ENCODE measurements at regions not wholly inside any gene's neighbourhood (a gene's known extent, or its start where the extent isn't known, plus 50 kb on each side); places are given as distances from the start of the nearest gene placed in this dataset.

GRCh38 chr4:3831529-3832150 is 65.5 kb downstream of the ADRA2C start:
- in situ Hi-C loops (cut with HindIII; ENCODE audit: low sequenced_read_pairs): no loop called here

DNA sequence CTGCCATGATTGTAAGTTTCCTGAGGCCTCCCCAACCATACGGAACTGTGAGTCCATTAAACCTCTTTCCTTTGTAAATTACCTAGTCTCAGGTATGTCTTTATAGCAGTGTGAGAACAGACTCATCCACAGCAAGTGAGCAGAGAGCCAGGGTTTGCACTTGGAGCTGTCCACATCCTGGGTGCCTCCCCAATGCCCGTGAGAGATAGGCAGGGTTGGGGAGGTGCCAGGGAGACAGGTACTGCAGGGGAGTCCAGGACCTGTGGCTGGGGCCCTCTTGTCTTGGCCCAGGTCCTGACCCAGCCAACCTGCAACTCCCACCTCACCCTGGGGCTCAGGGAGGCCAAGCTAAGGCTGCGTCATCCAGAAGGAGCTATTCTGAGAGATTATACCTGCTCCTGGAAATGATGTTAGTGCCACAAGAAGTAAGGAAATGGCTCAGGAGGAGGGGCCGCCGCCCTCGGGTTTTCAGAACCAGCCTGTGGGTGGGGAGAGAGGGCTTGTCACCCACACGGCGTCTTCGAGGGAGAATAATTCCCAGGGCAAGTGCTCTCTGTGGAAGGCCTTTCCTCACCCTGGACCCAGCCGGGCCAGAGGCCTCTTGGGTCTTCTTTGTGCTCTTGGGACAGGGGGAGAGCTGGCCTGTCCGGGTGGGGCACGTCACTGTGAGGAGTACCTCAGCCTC is 66.5 kb downstream of the ADRA2C start:
- DNase-seq (ENCODE audit: low read depth): no peak
- H3K4me3 ChIP-seq (ENCODE audit: low read depth, low read length): no peak overlapping the region
- in situ Hi-C loops (cut with HindIII; ENCODE audit: low sequenced_read_pairs): no loop called here
- TF ChIP-seq, protein P1, sequence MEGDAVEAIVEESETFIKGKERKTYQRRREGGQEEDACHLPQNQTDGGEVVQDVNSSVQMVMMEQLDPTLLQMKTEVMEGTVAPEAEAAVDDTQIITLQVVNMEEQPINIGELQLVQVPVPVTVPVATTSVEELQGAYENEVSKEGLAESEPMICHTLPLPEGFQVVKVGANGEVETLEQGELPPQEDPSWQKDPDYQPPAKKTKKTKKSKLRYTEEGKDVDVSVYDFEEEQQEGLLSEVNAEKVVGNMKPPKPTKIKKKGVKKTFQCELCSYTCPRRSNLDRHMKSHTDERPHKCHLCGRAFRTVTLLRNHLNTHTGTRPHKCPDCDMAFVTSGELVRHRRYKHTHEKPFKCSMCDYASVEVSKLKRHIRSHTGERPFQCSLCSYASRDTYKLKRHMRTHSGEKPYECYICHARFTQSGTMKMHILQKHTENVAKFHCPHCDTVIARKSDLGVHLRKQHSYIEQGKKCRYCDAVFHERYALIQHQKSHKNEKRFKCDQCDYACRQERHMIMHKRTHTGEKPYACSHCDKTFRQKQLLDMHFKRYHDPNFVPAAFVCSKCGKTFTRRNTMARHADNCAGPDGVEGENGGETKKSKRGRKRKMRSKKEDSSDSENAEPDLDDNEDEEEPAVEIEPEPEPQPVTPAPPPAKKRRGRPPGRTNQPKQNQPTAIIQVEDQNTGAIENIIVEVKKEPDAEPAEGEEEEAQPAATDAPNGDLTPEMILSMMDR (IDR thresholded peaks at IDR 0.05; ENCODE audit: low read depth, low read length, missing control alignments): no peak

More at GRCh38 chr4:3831529-3832150, 65.5 kb downstream of the ADRA2C start:
- H3K4me3 ChIP-seq (ENCODE audit: low read depth, low read length): no peak overlapping the region
- TF ChIP-seq, protein P1 (IDR thresholded peaks at IDR 0.05; ENCODE audit: low read depth, low read length, missing control alignments): no peak
- DNase-seq (ENCODE audit: low read depth): no peak

DNA sequence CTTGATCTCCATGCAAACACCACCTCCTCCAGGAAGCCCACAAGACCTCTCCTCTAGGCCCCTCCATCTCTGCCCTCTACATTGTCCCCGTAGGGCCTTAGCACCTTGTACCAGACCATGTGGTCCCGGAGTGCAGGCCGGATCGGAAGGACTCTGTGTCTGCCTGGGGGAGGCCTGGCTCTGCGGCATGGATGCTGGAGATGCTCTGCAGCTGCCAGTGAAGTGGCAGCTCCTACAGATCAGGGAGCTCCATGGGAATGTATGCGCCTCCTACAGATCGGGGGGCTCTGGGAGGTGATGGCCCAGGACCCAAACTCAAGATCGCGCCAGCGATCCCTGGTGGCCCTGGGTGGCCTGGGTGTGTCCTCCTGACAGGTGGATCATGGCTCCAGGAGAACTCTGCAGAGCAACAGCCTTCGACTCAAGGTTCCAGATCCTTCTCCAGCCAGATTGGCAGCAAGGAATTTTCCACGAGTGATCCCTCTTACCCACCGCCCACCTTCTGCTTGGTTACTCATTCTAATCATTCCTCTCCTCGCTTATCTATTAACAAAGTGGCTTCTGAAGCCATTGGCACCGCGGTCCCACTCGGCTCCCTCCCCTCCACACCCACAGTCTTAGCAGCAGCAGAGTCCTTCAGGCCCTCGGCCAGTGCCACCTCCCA is 67.3 kb downstream of the ADRA2C start:
- no peak for DNase-seq (ENCODE audit: low read depth)
- H3K4me3 ChIP-seq (ENCODE audit: low read depth, low read length): no peak overlapping the region
- TF ChIP-seq, protein P1 (IDR thresholded peaks at IDR 0.05; ENCODE audit: low read depth, low read length, missing control alignments): no peak
- in situ Hi-C loops (cut with HindIII; ENCODE audit: low sequenced_read_pairs): no loop called here

DNA sequence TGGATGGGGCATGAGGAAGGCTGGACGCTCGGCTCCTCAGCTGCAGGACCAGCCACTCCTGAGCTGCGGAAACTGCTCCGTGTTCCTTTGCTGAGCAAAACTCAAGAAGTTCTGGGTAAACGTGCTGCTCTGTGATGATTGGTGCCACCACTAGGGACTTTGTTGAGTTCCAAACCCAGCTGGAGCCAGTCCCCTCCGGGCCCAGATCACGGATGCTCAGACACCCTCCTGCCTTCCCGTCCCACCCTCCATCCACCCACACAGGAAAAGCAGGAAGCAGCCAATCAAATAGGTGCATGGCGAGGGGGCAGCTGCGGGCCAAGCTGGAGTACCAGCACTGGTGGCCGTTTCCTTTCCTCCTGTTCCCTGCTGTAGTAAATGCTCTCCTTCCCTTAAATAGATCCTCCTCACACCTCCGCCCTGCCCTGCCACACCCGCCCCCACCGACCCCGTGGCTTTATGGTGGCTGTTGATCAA is 68.0 kb downstream of the ADRA2C start:
- TF ChIP-seq, protein P1 (IDR thresholded peaks at IDR 0.05; ENCODE audit: low read depth, low read length, missing control alignments): no peak
- no peak for DNase-seq (ENCODE audit: low read depth)
- in situ Hi-C loops (cut with HindIII; ENCODE audit: low sequenced_read_pairs): no loop called here
- H3K4me3 ChIP-seq (ENCODE audit: low read depth, low read length): no peak overlapping the region

DNA sequence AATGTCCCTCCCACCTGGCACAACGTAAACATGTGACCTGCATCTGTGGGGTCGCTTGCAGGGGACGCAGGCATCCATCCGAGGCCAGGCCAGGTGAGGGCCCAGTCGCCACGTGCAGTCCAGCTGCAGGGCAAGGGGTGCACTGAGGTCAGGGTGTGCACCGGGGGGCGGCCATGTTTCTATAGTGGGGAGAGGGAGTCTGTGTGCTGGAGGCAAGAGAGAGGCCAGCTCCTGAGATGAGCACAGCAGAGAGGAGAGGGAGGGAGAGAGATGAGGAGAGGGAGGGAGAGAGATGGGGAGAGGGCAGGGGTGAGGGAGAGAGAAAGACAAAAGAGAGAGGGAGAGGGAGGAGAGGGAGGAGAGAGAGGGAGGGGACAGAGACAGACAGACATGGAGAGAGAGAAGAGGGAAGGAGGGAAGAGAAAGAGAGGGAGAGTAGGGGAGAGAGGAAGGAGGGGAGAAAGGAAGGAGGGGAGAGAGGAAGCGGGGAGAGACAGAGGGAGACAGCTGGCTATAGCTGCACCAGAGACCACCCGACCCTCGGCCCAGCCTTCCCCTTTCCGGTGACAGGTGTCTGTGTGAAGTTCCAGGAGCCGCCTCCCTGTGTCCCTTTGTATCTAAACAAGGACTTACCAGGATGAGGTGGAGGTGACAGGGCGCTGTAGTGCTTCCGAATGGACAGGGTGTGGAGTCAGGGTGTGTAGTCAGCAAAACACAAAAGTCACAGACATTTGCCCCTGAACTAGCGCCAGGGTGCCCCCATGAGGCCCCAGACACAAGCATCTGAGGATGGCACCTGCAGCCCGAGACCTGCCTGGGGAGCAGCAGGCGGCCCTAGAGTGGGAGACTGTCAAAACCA is 68.7 kb downstream of the ADRA2C start:
- no peak overlapping the region for H3K4me3 ChIP-seq (ENCODE audit: low read depth, low read length)
- TF ChIP-seq, protein P1 (IDR thresholded peaks at IDR 0.05; ENCODE audit: low read depth, low read length, missing control alignments): no peak
- in situ Hi-C loops (cut with HindIII; ENCODE audit: low sequenced_read_pairs): no loop called here
- no peak for DNase-seq (ENCODE audit: low read depth)

Data from astrocyte of the cerebellum (primary cell).